Neutrophil (primary cell): ENCODE measurements at regions not wholly inside any gene's neighbourhood (a gene's known extent, or its start where the extent isn't known, plus 50 kb on each side); places are given as distances from the start of the nearest gene placed in this dataset.

Experiments
- H3K27ac ChIP-seq: fragments of 200-600 bp; sonication (generic); 2 replicates; pipeline ENCODE4 v1.5.1; 2016; ENCODE audit warnings: mild to moderate bottlenecking, moderate library complexity
- H3K27me3 ChIP-seq: fragments of 200-600 bp; sonication (generic); 2 replicates; pipeline ENCODE4 v1.6.0; 2016; ENCODE audit warnings: mild to moderate bottlenecking
- H3K36me3 ChIP-seq: fragments of 200-600 bp; sonication (generic); 2 replicates; pipeline ENCODE4 v1.5.1; 2017
- H3K4me1 ChIP-seq, 2 experiments: fragments of 200-600 bp in 1 of 2; sonication (generic) in 1 of 2; 1 replicate in 1 of 2; 2 replicates in 1 of 2; pipeline versions ENCODE4 v1.5.1 to v1.6.1; 2013 to 2016; ENCODE audit warnings: low read depth in 1 of 2, low read length in 1 of 2, mild to moderate bottlenecking in 1 of 2, moderate library complexity in 1 of 2; ENCODE audit not compliant: control insufficient read depth in 1 of 2, insufficient read depth in 1 of 2
- H3K4me3 ChIP-seq, 2 experiments: fragments of 200-600 bp in 1 of 2; sonication (generic) in 1 of 2; 1 replicate in 1 of 2; 2 replicates in 1 of 2; pipeline ENCODE4 v1.5.1; 2013 to 2016; ENCODE audit warnings: low read depth in 1 of 2, low read length in 1 of 2, mild to moderate bottlenecking in 1 of 2, moderate library complexity in 1 of 2
- H3K9me3 ChIP-seq: fragments of 200-600 bp; sonication (generic); 2 replicates; pipeline ENCODE4 v1.5.1; 2016
- CTCF ChIP-seq: fragments of 200-600 bp; sonication (generic); IDR thresholded peaks from 2 replicates; pipeline ENCODE4 v1.5.1; 2016; ENCODE audit warnings: antibody characterized with exemption

- Histone ChIP-seq H3K27ac (no peak overlapping the region), H3K9me3 (no peaks in the 10 kb centered on the region), H3K4me1 (no peaks in the 10 kb centered on the region), H3K4me3 (no peak overlapping the region), H3K27me3 (no peaks in the 10 kb centered on the region), H3K36me3 (no peaks in the 10 kb centered on the region)
- TF ChIP-seq CTCF, result no peak
Observed at GRCh38 chr20:17097603-17098002, 129.2 kb upstream of the PCSK2 start.

DNA sequence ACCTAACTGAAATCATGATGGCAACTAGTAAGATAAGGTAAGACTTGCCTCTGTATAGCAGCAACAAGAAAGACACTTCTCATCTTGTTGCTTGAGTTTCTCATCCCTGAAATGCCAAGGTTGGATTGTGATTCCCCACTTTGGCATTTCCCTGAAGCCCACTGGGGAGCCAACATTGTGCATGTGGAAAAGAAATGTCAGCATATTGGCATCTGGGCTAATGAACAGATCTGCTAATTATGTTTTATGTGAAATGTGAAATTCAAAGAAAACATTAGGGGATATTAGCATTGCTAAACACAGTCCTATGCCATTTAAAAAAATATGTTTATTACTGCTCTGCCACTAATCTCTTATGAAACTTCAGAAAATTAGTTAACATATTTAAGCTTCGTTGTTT is 126.3 kb upstream of the PCSK2 start:
- no peak overlapping the region for H3K27ac ChIP-seq
- no peak for TF ChIP-seq CTCF
- H3K4me3 ChIP-seq, result no peak overlapping the region
- H3K27me3 ChIP-seq, result no peaks in the 10 kb centered on the region
- no peaks in the 10 kb centered on the region for H3K36me3 ChIP-seq
- no peaks in the 10 kb centered on the region for H3K9me3 ChIP-seq
- no peaks in the 10 kb centered on the region for H3K4me1 ChIP-seq

- Histone ChIP-seq H3K9me3 (no peaks in the 10 kb centered on the region), H3K27me3 (no peaks in the 10 kb centered on the region), H3K36me3 (no peaks in the 10 kb centered on the region), H3K27ac (no peak overlapping the region), H3K4me1 (no peaks in the 10 kb centered on the region), H3K4me3 (no peak overlapping the region)
- TF ChIP-seq CTCF, result no peak
Observed at GRCh38 chr20:17107127-17107526, 119.7 kb upstream of the PCSK2 start.

DNA sequence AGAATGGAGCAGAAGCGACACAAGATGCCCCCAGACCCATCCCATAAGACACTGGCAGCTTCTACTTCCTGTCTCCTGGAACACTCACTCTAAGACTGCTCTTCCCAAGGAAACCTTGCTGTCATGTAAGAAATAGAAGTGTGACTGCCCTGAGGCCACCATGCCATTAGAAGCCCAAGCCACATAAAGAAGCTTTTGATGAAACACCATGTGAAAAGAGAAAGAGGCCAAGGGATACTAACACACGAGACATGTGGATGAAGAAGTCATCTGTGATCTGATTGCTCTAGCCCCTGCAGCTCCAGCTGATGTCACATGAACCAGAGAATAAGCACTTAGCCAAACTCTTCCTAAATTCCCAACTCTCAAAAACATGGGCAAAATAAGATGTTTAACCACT is 117.9 kb upstream of the PCSK2 start:
- no peaks in the 10 kb centered on the region for H3K27me3 ChIP-seq
- no peaks in the 10 kb centered on the region for H3K9me3 ChIP-seq
- no peak for TF ChIP-seq CTCF
- no peak overlapping the region for H3K27ac ChIP-seq
- H3K4me3 ChIP-seq, result no peak overlapping the region
- H3K36me3 ChIP-seq, result no peaks in the 10 kb centered on the region
- no peaks in the 10 kb centered on the region for H3K4me1 ChIP-seq

DNA sequence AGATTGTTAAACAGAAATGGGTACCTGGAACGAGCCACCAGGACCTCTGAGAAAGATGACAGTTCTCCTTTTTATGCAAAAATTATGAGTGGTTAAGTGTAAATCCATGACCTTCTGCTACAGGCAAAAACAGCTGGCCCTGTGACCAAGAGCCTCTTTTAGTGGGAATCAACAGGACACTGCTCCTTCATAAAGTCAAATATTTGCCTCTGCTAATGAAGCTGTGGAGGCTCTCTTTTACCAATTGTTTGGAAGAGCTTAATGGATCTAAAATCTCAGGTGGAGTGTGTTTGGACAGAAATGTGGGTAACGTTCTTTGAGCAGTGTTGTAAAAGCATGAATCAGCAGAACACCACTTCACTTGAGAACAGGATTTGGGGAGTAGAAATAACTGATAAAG is 117.5 kb upstream of the PCSK2 start:
- Histone ChIP-seq H3K27ac (no peak overlapping the region), H3K27me3 (no peaks in the 10 kb centered on the region), H3K4me1 (no peaks in the 10 kb centered on the region), H3K4me3 (no peak overlapping the region), H3K9me3 (no peaks in the 10 kb centered on the region), H3K36me3 (no peaks in the 10 kb centered on the region)
- TF ChIP-seq CTCF, result no peak

GRCh38 chr20:17128206-17128605 is 98.6 kb upstream of the PCSK2 start:
- H3K36me3 ChIP-seq, result no peaks in the 10 kb centered on the region
- H3K27ac ChIP-seq, result no peak overlapping the region
- TF ChIP-seq CTCF, result no peak
- no peak overlapping the region for H3K4me3 ChIP-seq
- no peaks in the 10 kb centered on the region for H3K4me1 ChIP-seq
- H3K27me3 ChIP-seq, result no peaks in the 10 kb centered on the region
- no peaks in the 10 kb centered on the region for H3K9me3 ChIP-seq
